Peyer's patch (tissue), 4 donors: ENCODE measurements at regions not wholly inside any gene's neighbourhood (a gene's known extent, or its start where the extent isn't known, plus 50 kb on each side); places are given as distances from the start of the nearest gene placed in this dataset.

ENCODE experiments used
- POLR2A ChIP-seq, 2 donors: fragments of 450-650 bp; IDR thresholded peaks; one replicate each; pipeline ENCODE4 v1.5.1; 2017; ENCODE audit warnings: antibody characterized with exemption in 2 of 2, mild to moderate bottlenecking in 2 of 2, moderate library complexity in 2 of 2
- TF ChIP-seq, protein P1 (sequence below), 6 experiments: fragments of 450-650 bp in 4 of 6; fragments of 200-600 bp in 2 of 6; sonication (generic) in 1 of 6; IDR thresholded peaks; one replicate each; pipeline ENCODE4 v1.5.1; 2017 to 2019; ENCODE audit warnings: antibody characterized with exemption in 6 of 6, mild to moderate bottlenecking in 3 of 6, moderate library complexity in 1 of 6

- TF ChIP-seq POLR2A (IDR thresholded peaks at IDR 0.05), result no peak
- TF ChIP-seq, protein P1, sequence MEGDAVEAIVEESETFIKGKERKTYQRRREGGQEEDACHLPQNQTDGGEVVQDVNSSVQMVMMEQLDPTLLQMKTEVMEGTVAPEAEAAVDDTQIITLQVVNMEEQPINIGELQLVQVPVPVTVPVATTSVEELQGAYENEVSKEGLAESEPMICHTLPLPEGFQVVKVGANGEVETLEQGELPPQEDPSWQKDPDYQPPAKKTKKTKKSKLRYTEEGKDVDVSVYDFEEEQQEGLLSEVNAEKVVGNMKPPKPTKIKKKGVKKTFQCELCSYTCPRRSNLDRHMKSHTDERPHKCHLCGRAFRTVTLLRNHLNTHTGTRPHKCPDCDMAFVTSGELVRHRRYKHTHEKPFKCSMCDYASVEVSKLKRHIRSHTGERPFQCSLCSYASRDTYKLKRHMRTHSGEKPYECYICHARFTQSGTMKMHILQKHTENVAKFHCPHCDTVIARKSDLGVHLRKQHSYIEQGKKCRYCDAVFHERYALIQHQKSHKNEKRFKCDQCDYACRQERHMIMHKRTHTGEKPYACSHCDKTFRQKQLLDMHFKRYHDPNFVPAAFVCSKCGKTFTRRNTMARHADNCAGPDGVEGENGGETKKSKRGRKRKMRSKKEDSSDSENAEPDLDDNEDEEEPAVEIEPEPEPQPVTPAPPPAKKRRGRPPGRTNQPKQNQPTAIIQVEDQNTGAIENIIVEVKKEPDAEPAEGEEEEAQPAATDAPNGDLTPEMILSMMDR (IDR thresholded peaks at IDR 0.05), result no peak
Measured at GRCh38 chr12:77388445-77389265, 323.3 kb upstream of the E2F7 start.
